Mesenchymal stem cell (in vitro differentiated cells and primary cell): ENCODE measurements at regions not wholly inside any gene's neighbourhood (a gene's known extent, or its start where the extent isn't known, plus 50 kb on each side); places are given as distances from the start of the nearest gene placed in this dataset.

Experiments
- DNase-seq: peaks from one replicate; pipeline ENCODE4 v3.0.0-alpha.2; 2013
- H2AFZ ChIP-seq: one replicate; pipeline ENCODE4 v1.6.1; 2013; ENCODE audit warnings: low read depth, mild to moderate bottlenecking, control low read depth, inconsistent platforms, low read length, moderate library complexity
- H2AK5ac ChIP-seq: 2 replicates; pipeline ENCODE4 v1.6.1; 2013; ENCODE audit warnings: low read length, moderate library complexity, mild to moderate bottlenecking, inconsistent platforms; ENCODE audit not compliant: severe bottlenecking
- H2BK120ac ChIP-seq: one replicate; pipeline ENCODE4 v1.6.1; 2013; ENCODE audit warnings: low read depth, mild to moderate bottlenecking, inconsistent platforms, low read length, moderate library complexity
- H2BK12ac ChIP-seq, 2 experiments: one replicate each; pipeline ENCODE4 v1.6.1; 2013; ENCODE audit warnings: inconsistent platforms in 2 of 2, low read length in 2 of 2, mild to moderate bottlenecking in 2 of 2, moderate library complexity in 2 of 2, control low read depth in 1 of 2
- H2BK15ac ChIP-seq: one replicate; pipeline ENCODE4 v1.6.1; 2013; ENCODE audit warnings: mild to moderate bottlenecking, low read depth, inconsistent platforms; ENCODE audit not compliant: poor library complexity, severe bottlenecking
- H2BK5ac ChIP-seq: 2 replicates; pipeline ENCODE4 v1.6.1; 2013; ENCODE audit warnings: low read depth, mild to moderate bottlenecking, low read length, control low read depth, inconsistent platforms; ENCODE audit not compliant: poor library complexity, severe bottlenecking
- H3K14ac ChIP-seq, 2 experiments: one replicate each; pipeline ENCODE4 v1.6.1; 2013; ENCODE audit warnings: inconsistent platforms in 2 of 2, low read length in 2 of 2, control low read depth in 1 of 2, mild to moderate bottlenecking in 1 of 2, moderate library complexity in 1 of 2
- H3K18ac ChIP-seq, 2 experiments: one replicate each; pipeline ENCODE4 v1.6.1; 2013; ENCODE audit warnings: inconsistent platforms in 2 of 2, low read length in 2 of 2, control low read depth in 1 of 2, low read depth in 1 of 2, mild to moderate bottlenecking in 1 of 2
- H3K23ac ChIP-seq, 2 experiments: one replicate each; pipeline ENCODE4 v1.6.1; 2013; ENCODE audit warnings: inconsistent platforms in 2 of 2, low read length in 2 of 2, mild to moderate bottlenecking in 2 of 2, moderate library complexity in 2 of 2, control low read depth in 1 of 2
- H3K27ac ChIP-seq: 2 replicates; pipeline ENCODE4 v1.5.1; 2013; ENCODE audit warnings: mild to moderate bottlenecking, moderate library complexity, low read length, control low read depth, inconsistent platforms; ENCODE audit not compliant: poor library complexity, severe bottlenecking
- H3K27me3 ChIP-seq, 2 experiments: 2 replicates each; pipeline versions ENCODE4 v1.6.1 to v1.7.0; 2013; ENCODE audit warnings: low read length in 2 of 2, mild to moderate bottlenecking in 2 of 2, moderate library complexity in 2 of 2, control low read depth in 1 of 2, inconsistent platforms in 1 of 2; ENCODE audit not compliant: control insufficient read depth in 1 of 2, insufficient read depth in 1 of 2
- H3K36me3 ChIP-seq, 2 experiments: 2 replicates each; pipeline versions ENCODE4 v1.6.1 to v1.7.0; 2013; ENCODE audit warnings: low read length in 2 of 2, control low read depth in 1 of 2, inconsistent platforms in 1 of 2, low read depth in 1 of 2, mild to moderate bottlenecking in 1 of 2; ENCODE audit not compliant: insufficient read depth in 2 of 2, control insufficient read depth in 1 of 2
- H3K4ac ChIP-seq, 2 experiments: one replicate each; pipeline ENCODE4 v1.6.1; 2013; ENCODE audit warnings: inconsistent platforms in 2 of 2, low read length in 2 of 2, mild to moderate bottlenecking in 2 of 2, moderate library complexity in 2 of 2, control low read depth in 1 of 2, low read depth in 1 of 2
- H3K4me1 ChIP-seq: 2 replicates; pipeline ENCODE4 v1.6.1; 2013; ENCODE audit warnings: low read depth, low read length, control low read depth; ENCODE audit not compliant: control insufficient read depth, insufficient read depth
- H3K4me2 ChIP-seq: 2 replicates; pipeline ENCODE4 v1.6.1; 2013; ENCODE audit warnings: low read length, mild to moderate bottlenecking, inconsistent platforms; ENCODE audit not compliant: poor library complexity, severe bottlenecking
- H3K4me3 ChIP-seq, 2 experiments: 2 replicates each; pipeline versions ENCODE4 v1.5.1 to v1.7.0; 2013; ENCODE audit warnings: low read length in 2 of 2, mild to moderate bottlenecking in 2 of 2, control low read depth in 1 of 2, low read depth in 1 of 2; ENCODE audit not compliant: insufficient read depth in 1 of 2
- H3K79me1 ChIP-seq: replicated peaks from 2 replicates; pipeline ENCODE4 v1.6.1; 2013; ENCODE audit warnings: mild to moderate bottlenecking, control low read depth, low read length, inconsistent platforms; ENCODE audit not compliant: poor library complexity, severe bottlenecking
- H3K9ac ChIP-seq: 2 replicates; pipeline ENCODE4 v1.7.0; 2013; ENCODE audit warnings: mild to moderate bottlenecking, low read length, moderate library complexity
- H3K9me3 ChIP-seq: 2 replicates; pipeline ENCODE4 v1.7.0; 2013; ENCODE audit warnings: mild to moderate bottlenecking, low read length; ENCODE audit not compliant: control insufficient read depth
- H4K8ac ChIP-seq: one replicate; pipeline ENCODE4 v1.6.1; 2013; ENCODE audit warnings: inconsistent platforms, mild to moderate bottlenecking, low read length, moderate library complexity
- H4K91ac ChIP-seq: one replicate; pipeline ENCODE4 v1.6.1; 2013; ENCODE audit warnings: mild to moderate bottlenecking, low read length, inconsistent platforms
- WGBS: methylation state at CpG from one replicate; pipeline ENCODE4 v1.1.7; 2013; ENCODE audit warnings: mixed read lengths; 5-methylcytosine and 5-hydroxymethylcytosine counted together

DNA sequence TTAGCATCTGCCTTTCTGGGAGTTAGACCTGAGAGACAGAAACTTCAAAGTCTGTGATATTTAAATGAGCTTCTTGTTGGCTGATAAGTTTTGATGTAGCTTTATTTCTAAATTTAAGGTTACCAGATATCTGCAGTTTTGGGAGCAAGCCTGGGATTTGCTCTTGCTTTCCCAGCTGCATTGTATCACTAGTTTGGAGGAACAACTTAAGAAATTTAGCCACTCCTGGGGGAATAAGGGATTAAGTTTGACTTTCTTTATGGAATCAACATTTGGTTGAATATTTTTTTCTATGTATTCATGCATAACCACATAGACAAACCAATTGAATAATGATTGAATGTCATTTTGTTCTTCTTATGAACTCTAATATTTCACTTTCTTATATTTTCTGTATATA lies 178.6 kb downstream of the POLR1F start:
- no peak overlapping the region for H2BK15ac ChIP-seq
- no peak overlapping the region for H3K23ac ChIP-seq
- no peak overlapping the region for H2AFZ ChIP-seq
- no peak overlapping the region for H3K4ac ChIP-seq
- H3K4me1 ChIP-seq = no peaks in the 10 kb centered on the region
- H3K27ac ChIP-seq = no peak overlapping the region
- no peak overlapping the region for H3K4me2 ChIP-seq
- H3K14ac ChIP-seq = no peak overlapping the region
- H4K91ac ChIP-seq = no peak overlapping the region
- no peak overlapping the region for H3K18ac ChIP-seq
- H3K27me3 ChIP-seq = no peaks in the 10 kb centered on the region
- no peak overlapping the region for H2BK120ac ChIP-seq
- H3K9me3 ChIP-seq = no peaks in the 10 kb centered on the region
- no peaks in the 10 kb centered on the region for H3K36me3 ChIP-seq
- H3K9ac ChIP-seq = no peak overlapping the region
- no peak overlapping the region for H2BK5ac ChIP-seq
- H2BK12ac ChIP-seq = no peak overlapping the region
- no peak overlapping the region for H4K8ac ChIP-seq
- no peak for DNase-seq
- H3K4me3 ChIP-seq = no peak overlapping the region
- no peak overlapping the region for H2AK5ac ChIP-seq
- H3K79me1 ChIP-seq = no peaks in the 10 kb centered on the region

DNA sequence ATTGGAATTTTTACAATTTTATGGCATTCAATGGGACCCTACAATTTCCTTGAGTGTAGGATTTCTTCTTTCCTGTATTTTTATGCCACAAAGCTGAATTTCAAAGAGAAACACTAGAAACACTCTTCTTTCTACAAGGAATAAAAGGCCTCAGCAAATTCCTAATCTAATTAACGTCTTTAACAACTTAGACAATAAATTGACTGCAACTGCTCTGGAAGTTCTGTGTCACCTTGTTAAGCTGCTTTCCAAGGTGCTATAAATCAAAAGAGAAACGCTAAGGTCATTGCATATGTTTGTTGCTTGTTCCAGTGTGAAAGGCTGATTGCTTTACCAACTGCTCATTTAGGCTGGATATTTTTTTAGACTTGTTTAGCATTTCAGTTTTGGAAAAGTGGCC lies 182.2 kb downstream of the POLR1F start:
- no peak overlapping the region for H3K14ac ChIP-seq
- DNase-seq = no peak
- no peak overlapping the region for H4K91ac ChIP-seq
- no peak overlapping the region for H2BK5ac ChIP-seq
- no peak overlapping the region for H4K8ac ChIP-seq
- H3K79me1 ChIP-seq = no peaks in the 10 kb centered on the region
- H2AFZ ChIP-seq = no peak overlapping the region
- H3K9me3 ChIP-seq = no peaks in the 10 kb centered on the region
- no peak overlapping the region for H3K4ac ChIP-seq
- no peak overlapping the region for H3K9ac ChIP-seq
- no peak overlapping the region for H3K27ac ChIP-seq
- no peak overlapping the region for H2BK12ac ChIP-seq
- H2BK15ac ChIP-seq = no peak overlapping the region
- no peaks in the 10 kb centered on the region for H3K4me1 ChIP-seq
- no peaks in the 10 kb centered on the region for H3K27me3 ChIP-seq
- no peak overlapping the region for H3K4me2 ChIP-seq
- H3K18ac ChIP-seq = no peak overlapping the region
- H3K36me3 ChIP-seq = no peaks in the 10 kb centered on the region
- H2AK5ac ChIP-seq = no peak overlapping the region
- H2BK120ac ChIP-seq = no peak overlapping the region
- 24% methylated on average over 2 of the region's 2 CpGs for WGBS
- H3K4me3 ChIP-seq = no peak overlapping the region
- no peak overlapping the region for H3K23ac ChIP-seq

DNA sequence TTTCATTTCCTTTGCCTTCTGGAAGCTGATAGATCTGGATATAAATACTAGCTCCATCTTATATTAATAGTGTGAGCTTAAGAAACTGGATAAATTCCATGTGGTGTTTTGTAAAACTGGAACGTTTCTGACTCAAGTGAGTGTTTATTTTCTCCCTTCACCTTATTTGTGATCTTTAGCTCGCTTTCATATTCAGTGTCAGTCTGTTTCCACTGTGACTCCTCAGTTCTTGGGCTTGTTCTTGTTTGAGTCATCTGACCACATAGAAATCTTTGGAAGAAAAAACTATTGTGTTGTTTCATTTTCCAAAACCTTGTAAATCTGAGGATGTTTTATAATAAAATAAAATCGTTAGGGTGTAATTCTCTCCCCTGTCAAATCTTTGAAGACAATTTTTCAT lies 186.4 kb downstream of the POLR1F start:
- Histone ChIP-seq H3K14ac (no peak overlapping the region), H2AK5ac (no peak overlapping the region), H2AFZ (no peak overlapping the region), H2BK5ac (no peak overlapping the region), H2BK15ac (no peak overlapping the region), H2BK120ac (no peak overlapping the region), H3K4me2 (no peak overlapping the region), H3K27me3 (no peaks in the 10 kb centered on the region), H3K79me1 (no peaks in the 10 kb centered on the region), H3K27ac (no peak overlapping the region), H3K9ac (peak overlapping the region; percentile 39), H3K4ac (no peak overlapping the region), H4K91ac (no peak overlapping the region), H3K36me3 (no peaks in the 10 kb centered on the region), H3K18ac (no peak overlapping the region), H3K4me3 (no peak overlapping the region), H4K8ac (no peak overlapping the region), H3K9me3 (no peaks in the 10 kb centered on the region), H2BK12ac (no peak overlapping the region), H3K23ac (no peak overlapping the region), H3K4me1 (peaks cover 3% of the 10 kb centered on the region)
- 60% methylated on average over 1 of the region's 3 CpGs for WGBS
- DNase-seq = peak; percentile 79

DNA sequence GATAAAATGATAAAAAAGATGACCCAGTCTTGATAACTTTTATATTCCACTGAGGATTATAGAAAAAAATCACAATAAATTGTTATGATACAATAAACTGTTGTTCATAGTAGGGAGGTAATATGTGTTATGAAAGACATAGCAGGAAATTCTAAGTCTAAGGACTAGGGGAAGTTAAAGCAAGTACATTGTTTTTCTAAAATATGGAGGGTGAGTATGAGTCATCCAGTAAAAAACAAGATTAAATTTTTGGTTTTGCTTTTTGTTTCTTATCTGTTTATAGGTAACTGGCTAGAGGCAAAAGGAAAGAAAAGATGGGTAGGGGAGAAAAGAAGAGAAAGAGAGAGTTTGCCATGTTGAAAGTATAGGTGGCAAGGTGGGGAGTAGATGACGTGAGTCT lies 188.4 kb downstream of the POLR1F start:
- 98% methylated on average over 1 of the region's 1 CpG for WGBS
- H3K27ac ChIP-seq = no peak overlapping the region
- H2BK12ac ChIP-seq = no peak overlapping the region
- no peak overlapping the region for H3K4me3 ChIP-seq
- peak overlapping the region; percentile 69 for H2AK5ac ChIP-seq
- no peaks in the 10 kb centered on the region for H3K27me3 ChIP-seq
- H3K4ac ChIP-seq = no peak overlapping the region
- H3K18ac ChIP-seq = no peak overlapping the region
- peaks cover 3% of the 10 kb centered on the region for H3K4me1 ChIP-seq
- no peak overlapping the region for H4K91ac ChIP-seq
- H4K8ac ChIP-seq = no peak overlapping the region
- H3K36me3 ChIP-seq = no peaks in the 10 kb centered on the region
- no peak overlapping the region for H2BK15ac ChIP-seq
- no peak overlapping the region for H2BK5ac ChIP-seq
- H3K9me3 ChIP-seq = no peaks in the 10 kb centered on the region
- H3K9ac ChIP-seq = no peak overlapping the region
- H3K23ac ChIP-seq = no peak overlapping the region
- no peak overlapping the region for H2AFZ ChIP-seq
- DNase-seq = no peak
- no peaks in the 10 kb centered on the region for H3K79me1 ChIP-seq
- no peak overlapping the region for H3K14ac ChIP-seq
- no peak overlapping the region for H2BK120ac ChIP-seq
- H3K4me2 ChIP-seq = no peak overlapping the region
